Cardiac fibroblast (primary cell): ENCODE measurements at regions not wholly inside any gene's neighbourhood (a gene's known extent, or its start where the extent isn't known, plus 50 kb on each side); places are given as distances from the start of the nearest gene placed in this dataset.

ENCODE experiments used
- DNase-seq, 2 donors: peaks; one replicate each; pipeline versions ENCODE4 v3.0.0 to v3.0.0-alpha.2; 2010; ENCODE audit warnings: low read depth in 2 of 2
- H3K4me3 ChIP-seq, 2 donors: replicated peaks in 1 of 2; 1 replicate in 1 of 2; 2 replicates in 1 of 2; pipeline ENCODE4 v1.5.1; 2011; ENCODE audit warnings: low read depth in 2 of 2, low read length in 2 of 2, mild to moderate bottlenecking in 2 of 2, moderate library complexity in 1 of 2
- CTCF ChIP-seq: IDR thresholded peaks from one replicate; pipeline ENCODE4 v1.5.1; 2011; ENCODE audit warnings: low read depth, mild to moderate bottlenecking, low read length, inconsistent platforms

DNA sequence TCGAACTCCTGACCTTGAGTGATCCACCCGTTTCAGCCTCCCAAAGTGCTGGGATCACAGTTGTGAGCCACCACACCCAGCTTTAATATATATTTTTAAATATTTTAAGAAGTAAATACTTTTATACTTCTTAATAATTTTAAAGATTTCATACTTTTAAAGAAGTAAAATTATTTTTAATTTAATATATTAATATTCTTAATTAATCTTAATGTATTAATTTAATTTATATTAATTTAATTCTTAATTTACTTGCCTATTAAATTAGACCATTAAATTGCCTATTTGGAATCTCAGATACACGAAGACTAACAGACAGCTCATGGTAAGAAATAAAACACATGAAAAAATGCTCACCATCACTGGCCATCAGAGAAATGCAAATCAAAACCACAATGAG lies 1087.4 kb downstream of the CDH18 start:
- no peak for DNase-seq
- no peak overlapping the region for H3K4me3 ChIP-seq
- TF ChIP-seq CTCF, result no peak

DNA sequence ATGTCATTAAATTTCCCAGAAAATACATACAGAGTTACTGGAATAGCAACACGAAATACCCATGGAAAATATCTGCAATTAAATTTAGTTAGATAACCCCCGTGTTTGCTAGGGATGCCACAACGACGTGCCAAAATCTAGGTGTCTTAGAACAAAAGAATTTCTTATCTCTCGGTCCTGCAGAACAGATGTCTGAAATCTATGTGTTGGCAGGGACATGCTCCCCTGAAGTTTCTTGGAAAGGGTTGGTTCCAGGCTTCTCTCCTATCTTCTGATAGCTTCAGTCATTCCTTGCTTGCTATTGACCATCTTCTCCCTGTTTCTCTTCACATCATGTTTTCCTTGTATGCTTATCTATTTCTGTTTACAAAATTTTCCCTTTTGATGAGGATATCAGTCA lies 1067.0 kb downstream of the CDH18 start:
- TF ChIP-seq CTCF, result no peak
- H3K4me3 ChIP-seq, result no peak overlapping the region
- no peak for DNase-seq

DNA sequence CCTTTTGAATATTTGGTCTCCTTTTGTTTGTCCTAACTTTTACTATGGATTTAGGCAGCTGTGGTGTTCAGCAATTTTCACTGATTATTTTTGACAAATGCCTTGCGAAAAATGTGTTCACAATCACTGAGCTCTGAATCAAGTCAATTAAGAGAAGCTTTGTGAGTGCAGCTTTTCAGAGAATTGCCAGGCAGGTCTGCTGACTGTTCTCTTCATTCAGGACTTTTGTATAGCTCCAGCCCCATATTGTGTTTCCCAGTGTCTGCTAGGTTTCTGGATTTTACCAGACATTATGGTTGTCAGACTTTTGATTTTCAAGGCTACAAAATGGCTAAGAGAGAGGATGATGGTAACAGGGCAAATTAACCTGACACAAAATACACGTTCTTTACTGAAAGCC lies 1055.9 kb downstream of the CDH18 start:
- DNase-seq, result no peak
- no peak overlapping the region for H3K4me3 ChIP-seq
- TF ChIP-seq CTCF, result no peak

- TF ChIP-seq CTCF, result no peak
- peak in 1 of 2 donors; percentile 0 for DNase-seq
These were observed 1043.2 kb downstream of the CDH18 start for GRCh38 chr5:18944771-18945170.

DNA sequence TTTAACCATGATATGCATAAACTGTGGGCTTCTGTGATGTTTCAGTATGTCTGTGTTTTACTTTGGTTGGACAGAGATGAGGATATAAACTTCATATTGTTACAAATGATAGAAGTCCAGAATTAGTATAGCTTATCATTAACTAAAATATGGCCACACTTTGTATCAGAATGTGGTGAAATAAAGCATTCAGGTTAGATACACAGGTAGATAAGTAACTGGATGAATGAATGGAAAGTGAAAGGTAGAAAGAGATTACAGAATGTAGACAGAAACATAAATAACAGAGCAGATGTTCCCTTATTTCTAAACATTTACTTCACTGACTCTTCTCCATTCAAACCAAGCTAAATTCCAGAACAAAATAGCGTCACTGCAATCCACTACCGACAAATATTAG lies 1033.8 kb downstream of the CDH18 start:
- H3K4me3 ChIP-seq, result no peak overlapping the region
- DNase-seq, result no peak
- no peak for TF ChIP-seq CTCF

More at GRCh38 chr5:18944771-18945170, 1043.2 kb downstream of the CDH18 start:
- H3K4me3 ChIP-seq, result no peak overlapping the region

DNA sequence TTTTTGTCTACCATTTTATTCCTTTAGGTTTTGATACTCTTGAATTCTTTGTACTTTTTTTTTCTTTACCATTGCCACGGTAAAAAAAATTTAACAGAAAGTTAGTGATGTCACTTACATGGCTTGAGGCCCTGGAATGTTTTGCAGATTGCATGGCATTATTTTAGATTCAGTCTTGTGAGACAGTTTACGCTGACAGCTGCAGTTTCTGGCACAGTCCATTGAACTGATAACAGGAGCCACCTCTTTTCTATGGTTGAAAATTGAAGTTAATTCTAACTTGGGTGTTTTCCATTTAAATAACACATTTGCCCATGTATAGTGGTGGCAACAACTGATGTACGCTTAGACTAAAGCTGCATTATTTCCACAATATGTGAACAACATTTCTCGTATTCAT lies 1028.5 kb downstream of the CDH18 start:
- DNase-seq, result no peak
- H3K4me3 ChIP-seq, result no peak overlapping the region
- TF ChIP-seq CTCF, result no peak

DNA sequence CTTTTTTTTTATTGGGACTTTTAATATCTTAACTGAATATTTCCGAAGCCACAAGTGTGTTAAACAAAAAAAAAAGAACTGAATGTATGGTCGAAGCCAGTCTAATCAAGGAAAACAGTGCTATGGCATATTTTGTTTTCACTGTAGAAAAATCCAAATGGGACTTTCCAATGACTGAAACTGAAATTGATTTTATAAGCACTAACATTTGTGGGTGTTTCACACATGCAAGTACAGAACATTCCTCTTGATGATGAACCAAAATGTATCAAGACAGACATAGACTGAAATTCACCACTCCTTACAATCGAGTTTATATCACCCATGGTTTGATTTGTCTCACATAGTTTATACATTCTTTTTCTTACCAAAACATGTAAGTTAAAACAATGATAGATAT lies 1026.8 kb downstream of the CDH18 start:
- TF ChIP-seq CTCF, result no peak
- H3K4me3 ChIP-seq, result no peak overlapping the region
- no peak for DNase-seq
